ENCODE measurements at regions not wholly inside any gene's neighbourhood (a gene's known extent, or its start where the extent isn't known, plus 50 kb on each side); places are given as distances from the start of the nearest gene placed in this dataset.

DNA sequence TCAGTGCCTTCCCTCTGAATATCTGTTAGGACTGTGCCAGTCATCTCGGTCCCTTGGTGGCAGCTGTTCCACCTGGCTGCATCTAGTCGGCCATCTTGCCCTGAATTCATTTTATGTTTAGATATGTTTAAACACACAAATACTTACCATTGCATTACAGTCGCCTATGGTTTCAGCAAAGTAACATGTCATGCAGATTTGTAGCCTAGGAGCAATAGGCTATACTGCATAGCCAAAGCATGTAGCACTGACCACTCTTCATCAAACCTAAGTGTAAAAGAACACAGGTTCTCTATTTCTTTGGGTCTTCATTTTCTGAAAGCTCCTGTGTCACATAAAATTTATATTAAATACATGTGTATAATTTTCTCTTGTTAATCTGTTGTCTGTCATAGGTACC is 118.9 kb upstream of the THSD7A start:
- H3K23ac ChIP-seq (ENCODE audit: low read depth, low read length), result no peak overlapping the region
- no peak overlapping the region for H3K4me2 ChIP-seq (ENCODE audit: low read depth, low read length)
- H2AK5ac ChIP-seq (ENCODE audit: low read depth, low read length), result no peak overlapping the region
- no peak overlapping the region for H2BK120ac ChIP-seq (ENCODE audit: low read depth, low read length)
- ATAC-seq (ENCODE audit: low read depth), result no peak
- dilution Hi-C loops (cut with HindIII; ENCODE audit: low sequenced_read_pairs, unreplicated experiment), result no loop called here
- no peak overlapping the region for H2AFZ ChIP-seq (replicated peaks; ENCODE audit: low read length, poor library complexity)
- H2AK9ac ChIP-seq (replicated peaks; ENCODE audit: low read depth, low read length, poor library complexity), result no peak overlapping the region
- H3K4me3 ChIP-seq (ENCODE audit: insufficient read depth, low read depth, low read length), result no peak overlapping the region
- H4K8ac ChIP-seq (ENCODE audit: low read depth in 2 of 2, low read length in 2 of 2), result no peak overlapping the region
- no peaks in the 10 kb centered on the region for H3K9me3 ChIP-seq (ENCODE audit: control insufficient read depth, insufficient read depth, low read length)
- H3K4ac ChIP-seq (ENCODE audit: low read depth, low read length), result no peak overlapping the region
- no peak overlapping the region for H4K91ac ChIP-seq (ENCODE audit: insufficient read depth, low read depth, low read length)
- no peak overlapping the region for H2BK5ac ChIP-seq (ENCODE audit: low read depth, low read length, poor library complexity, severe bottlenecking)
- no peak overlapping the region for H2BK15ac ChIP-seq (ENCODE audit: low read depth, low read length)
- H4K20me1 ChIP-seq (ENCODE audit: insufficient read depth, low read length), result no peaks in the 10 kb centered on the region
- no peaks in the 10 kb centered on the region for H3K27me3 ChIP-seq (ENCODE audit: control insufficient read depth, insufficient read depth, low read length)
- H2BK20ac ChIP-seq (ENCODE audit: low read depth, low read length), result no peak overlapping the region
- H3K18ac ChIP-seq (ENCODE audit: low read depth, low read length), result no peak overlapping the region
- no peaks in the 10 kb centered on the region for H3K9me1 ChIP-seq (ENCODE audit: insufficient read depth, low read length)
- in situ Hi-C loops (cut with MboI; ENCODE audit: low sequenced_read_pairs), result no loop called here
- intact Hi-C loops (cut with micrococcal nuclease), result no loop called here
- BruUV-seq (replicated peaks), result no TSS peak
- H3K36me3 ChIP-seq (ENCODE audit: control insufficient read depth, insufficient read depth, low read length), result no peaks in the 10 kb centered on the region
- TF ChIP-seq BHLHE40 (IDR thresholded peaks at IDR 0.05; ENCODE audit: low read depth, low read length), result no peak
- no peak for TF ChIP-seq CHD1 (IDR thresholded peaks at IDR 0.05; ENCODE audit: low read depth, low read length)
- TF ChIP-seq NFE2L2 (IDR thresholded peaks at IDR 0.05; ENCODE audit: low read depth, low read length), result no peak
- TF ChIP-seq, protein P1, sequence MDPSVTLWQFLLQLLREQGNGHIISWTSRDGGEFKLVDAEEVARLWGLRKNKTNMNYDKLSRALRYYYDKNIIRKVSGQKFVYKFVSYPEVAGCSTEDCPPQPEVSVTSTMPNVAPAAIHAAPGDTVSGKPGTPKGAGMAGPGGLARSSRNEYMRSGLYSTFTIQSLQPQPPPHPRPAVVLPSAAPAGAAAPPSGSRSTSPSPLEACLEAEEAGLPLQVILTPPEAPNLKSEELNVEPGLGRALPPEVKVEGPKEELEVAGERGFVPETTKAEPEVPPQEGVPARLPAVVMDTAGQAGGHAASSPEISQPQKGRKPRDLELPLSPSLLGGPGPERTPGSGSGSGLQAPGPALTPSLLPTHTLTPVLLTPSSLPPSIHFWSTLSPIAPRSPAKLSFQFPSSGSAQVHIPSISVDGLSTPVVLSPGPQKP (IDR thresholded peaks at IDR 0.05; ENCODE audit: borderline replicate concordance, low read depth, low read length), result no peak
- TF ChIP-seq RFX5 (IDR thresholded peaks at IDR 0.05; ENCODE audit: low read depth, low read length), result no peak
- TF ChIP-seq, protein P2, sequence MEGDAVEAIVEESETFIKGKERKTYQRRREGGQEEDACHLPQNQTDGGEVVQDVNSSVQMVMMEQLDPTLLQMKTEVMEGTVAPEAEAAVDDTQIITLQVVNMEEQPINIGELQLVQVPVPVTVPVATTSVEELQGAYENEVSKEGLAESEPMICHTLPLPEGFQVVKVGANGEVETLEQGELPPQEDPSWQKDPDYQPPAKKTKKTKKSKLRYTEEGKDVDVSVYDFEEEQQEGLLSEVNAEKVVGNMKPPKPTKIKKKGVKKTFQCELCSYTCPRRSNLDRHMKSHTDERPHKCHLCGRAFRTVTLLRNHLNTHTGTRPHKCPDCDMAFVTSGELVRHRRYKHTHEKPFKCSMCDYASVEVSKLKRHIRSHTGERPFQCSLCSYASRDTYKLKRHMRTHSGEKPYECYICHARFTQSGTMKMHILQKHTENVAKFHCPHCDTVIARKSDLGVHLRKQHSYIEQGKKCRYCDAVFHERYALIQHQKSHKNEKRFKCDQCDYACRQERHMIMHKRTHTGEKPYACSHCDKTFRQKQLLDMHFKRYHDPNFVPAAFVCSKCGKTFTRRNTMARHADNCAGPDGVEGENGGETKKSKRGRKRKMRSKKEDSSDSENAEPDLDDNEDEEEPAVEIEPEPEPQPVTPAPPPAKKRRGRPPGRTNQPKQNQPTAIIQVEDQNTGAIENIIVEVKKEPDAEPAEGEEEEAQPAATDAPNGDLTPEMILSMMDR (conservative IDR thresholded peaks at IDR 0.05; ENCODE audit: low read depth, low read length), result no peak
- TF ChIP-seq POLR2A (IDR thresholded peaks at IDR 0.05; ENCODE audit: low read depth, low read length), result no peak
- TF ChIP-seq RAD21 (IDR thresholded peaks at IDR 0.05; ENCODE audit: low read length), result no peak
- TF ChIP-seq MAZ (IDR thresholded peaks at IDR 0.05; ENCODE audit: borderline replicate concordance, low read depth, low read length), result no peak
- no peak for TF ChIP-seq SMC3 (IDR thresholded peaks at IDR 0.05; ENCODE audit: low read depth, low read length)
- no peak for TF ChIP-seq FOS (IDR thresholded peaks at IDR 0.05; ENCODE audit: low read depth, low read length)
- H3K79me1 ChIP-seq (ENCODE audit: low read depth in 1 of 2, low read length in 2 of 2), result no peaks in the 10 kb centered on the region
- no peak overlapping the region for H4K5ac ChIP-seq (ENCODE audit: low read depth, low read length)
- no peak for DNase-seq
- ChIA-PET CTCF (no interaction called here), POLR2A (ENCODE audit: unreplicated experiment) (no interaction called here)
- 40% methylated on average over 1 of the region's 3 CpGs; no CpG with 5 or more reads in 1 of the 2 experiments for WGBS, 2 experiments (ENCODE audit: extremely low coverage in 2 of 2, insufficient read length in 1 of 2)
- H3K4me1 ChIP-seq (ENCODE audit: control insufficient read depth, insufficient read depth, low read length), result no peaks in the 10 kb centered on the region
- no peak overlapping the region for H3K56ac ChIP-seq (ENCODE audit: extremely low read depth, insufficient read depth, low read length)
- H3K14ac ChIP-seq (replicated peaks; ENCODE audit: low read depth, low read length), result no peak overlapping the region
- H3K27ac ChIP-seq (ENCODE audit: insufficient read depth, low read length), result no peak overlapping the region
- no peak overlapping the region for H3K9ac ChIP-seq (ENCODE audit: low read depth, low read length)
